GM12878 (cell line): ENCODE measurements at regions not wholly inside any gene's neighbourhood (a gene's known extent, or its start where the extent isn't known, plus 50 kb on each side); places are given as distances from the start of the nearest gene placed in this dataset.

Experiments
- ATAC-seq: fragments of 200-7000 bp; cut with Tn5 transposase; 3 replicates; pipeline ENCODE4 v1.9.1; 2020; ENCODE audit warnings: mild to moderate bottlenecking, moderate library complexity
- BruUV-seq: library from RNA; stranded (reverse); fragments of 400-500 nt; replicated peaks from 2 replicates; lab custom pipeline; 2021; lab: Mats Ljungman, UMichigan
- CTCF ChIA-PET: fragments of 300-600 bp; sonication (Branson Sonifier 250); formaldehyde crosslinking; extraction: SDS; loops from one replicate; lab custom pipeline; 2021; ENCODE audit warnings: inconsistent platforms; lab: Yijun Ruan, JAX
- POLR2A ChIA-PET: fragments of 350-600 bp; formaldehyde crosslinking; extraction: SDS; loops from one replicate; lab custom pipeline; 2021; ENCODE audit warnings: inconsistent platforms; lab: Charles Lee
- RAD21 ChIA-PET: fragments of 300-600 bp; sonication (Branson Sonifier 250); formaldehyde crosslinking; loops from one replicate; lab custom pipeline; 2023; ENCODE audit warnings: antibody characterized with exemption; ENCODE audit not compliant: unreplicated experiment; lab: Charles Lee
- SMC1A ChIA-PET: fragments of 300-600 bp; sonication (Branson Sonifier 250); formaldehyde crosslinking; loops from one replicate; lab custom pipeline; 2023; ENCODE audit not compliant: unreplicated experiment, uncharacterized antibody; lab: Charles Lee
- DNase-seq: peaks from one replicate; pipeline ENCODE4 v3.0.0-alpha.2; 2011; ENCODE audit warnings: low read depth, low spot score
- FAIRE-seq: peaks from 3 replicates; lab custom pipeline; 2011; peaks lifted over from hg19 to GRCh38; lab: Jason Lieb, UNC
- H2AFZ ChIP-seq: 2 replicates; pipeline ENCODE4 v1.6.0; 2011; ENCODE audit warnings: low read depth, low read length, control low read depth; ENCODE audit not compliant: control insufficient read depth
- H3K27ac ChIP-seq: 2 replicates; pipeline ENCODE4 v1.5.1; 2011; ENCODE audit warnings: control low read depth; ENCODE audit not compliant: control insufficient read depth, insufficient read depth
- H3K27me3 ChIP-seq, 2 experiments: replicated peaks in 1 of 2; 2 replicates each; pipeline versions ENCODE4 v1.6.0 to v1.6.1; 2011; ENCODE audit warnings: low read length in 1 of 2; ENCODE audit not compliant: control insufficient read depth in 2 of 2, insufficient read depth in 2 of 2
- H3K36me3 ChIP-seq, 2 experiments: 2 replicates each; pipeline ENCODE4 v1.5.1; 2011; ENCODE audit warnings: low read length in 1 of 2; ENCODE audit not compliant: control insufficient read depth in 2 of 2, insufficient read depth in 2 of 2
- H3K4me1 ChIP-seq: 2 replicates; pipeline ENCODE4 v1.6.1; 2011; ENCODE audit warnings: mild to moderate bottlenecking, low read length, moderate library complexity, mixed read lengths; ENCODE audit not compliant: control insufficient read depth, insufficient read depth
- H3K4me2 ChIP-seq: 2 replicates; pipeline ENCODE4 v1.6.0; 2011; ENCODE audit warnings: control low read depth; ENCODE audit not compliant: control insufficient read depth, insufficient read depth
- H3K4me3 ChIP-seq: fragments of 200-600 bp; sonication (generic); 2 replicates; pipeline ENCODE4 v1.5.1; 2016
- H3K79me2 ChIP-seq: 2 replicates; pipeline ENCODE4 v1.6.0; 2011; ENCODE audit warnings: low read length; ENCODE audit not compliant: control insufficient read depth, insufficient read depth
- H3K9ac ChIP-seq: 2 replicates; pipeline ENCODE4 v1.8.0; 2011; ENCODE audit warnings: low read length, control low read depth, mixed read lengths; ENCODE audit not compliant: control insufficient read depth, insufficient read depth
- H3K9me3 ChIP-seq: replicated peaks from 3 replicates; pipeline ENCODE4 v1.5.1; 2011; ENCODE audit warnings: mild to moderate bottlenecking, low read length; ENCODE audit not compliant: control insufficient read depth, insufficient read depth
- H4K20me1 ChIP-seq: 2 replicates; pipeline ENCODE4 v1.6.0; 2011; ENCODE audit not compliant: control insufficient read depth, insufficient read depth
- BHLHE40 ChIP-seq, 2 experiments: fragments of 450-650 bp in 1 of 2; IDR thresholded peaks; 2 replicates each; pipeline ENCODE4 v1.6.1; 2011 to 2017; ENCODE audit warnings: low read depth in 2 of 2, borderline replicate concordance in 1 of 2, improper control_type of control experiment in 1 of 2, low read length in 1 of 2, mild to moderate bottlenecking in 1 of 2
- CBX5 ChIP-seq: sonication (generic); IDR thresholded peaks from 2 replicates; pipeline ENCODE4 v1.6.1; 2016; ENCODE audit warnings: low read depth, moderate library complexity, mild to moderate bottlenecking, inconsistent platforms
- CEBPB ChIP-seq, 2 experiments: fragments of 150-350 bp in 1 of 2; IDR thresholded peaks; 2 replicates each; pipeline ENCODE4 v1.6.1; 2012 to 2014; ENCODE audit warnings: low read depth in 2 of 2, low read length in 2 of 2, borderline replicate concordance in 1 of 2, inconsistent platforms in 1 of 2
- IKZF1 ChIP-seq: fragments of 450-650 bp; conservative IDR thresholded peaks from 2 replicates; pipeline ENCODE4 v1.6.1; 2017; ENCODE audit warnings: antibody characterized with exemption, mild to moderate bottlenecking
- IRF4 ChIP-seq: IDR thresholded peaks from 2 replicates; pipeline ENCODE4 v1.6.1; 2011; ENCODE audit warnings: low read depth, low read length
- MEF2A ChIP-seq: IDR thresholded peaks from 2 replicates; pipeline ENCODE4 v1.6.1; 2011; ENCODE audit warnings: low read depth, mild to moderate bottlenecking, low read length, moderate library complexity; ENCODE audit not compliant: insufficient read depth
- MEF2B ChIP-seq: fragments of 450-650 bp; IDR thresholded peaks from 2 replicates; pipeline ENCODE4 v1.6.1; 2018; ENCODE audit warnings: mild to moderate bottlenecking, moderate library complexity; ENCODE audit not compliant: partially characterized antibody, poor library complexity, severe bottlenecking
- PAX5 ChIP-seq: IDR thresholded peaks from 2 replicates; pipeline ENCODE4 v1.6.1; 2011; ENCODE audit warnings: low read depth, low read length, borderline replicate concordance
- POLR2AphosphoS5 ChIP-seq: IDR thresholded peaks from 2 replicates; pipeline ENCODE4 v1.6.1; 2011; ENCODE audit warnings: mild to moderate bottlenecking, low read length, inconsistent platforms
- RUNX3 ChIP-seq: IDR thresholded peaks from 2 replicates; pipeline ENCODE4 v1.6.1; 2012; ENCODE audit warnings: low read length, inconsistent platforms
- SIN3A ChIP-seq: IDR thresholded peaks from 2 replicates; pipeline ENCODE4 v1.6.1; 2012; ENCODE audit warnings: low read depth, low read length, improper control_type of control experiment
- SP1 ChIP-seq: IDR thresholded peaks from one replicate; pipeline ENCODE4 v1.6.1; 2011; ENCODE audit warnings: low read depth, low read length
- SPI1 ChIP-seq: IDR thresholded peaks from 2 replicates; pipeline ENCODE4 v1.6.1; 2011; ENCODE audit warnings: low read depth, mild to moderate bottlenecking, low read length, moderate library complexity, borderline replicate concordance; ENCODE audit not compliant: insufficient read depth
- WRNIP1 ChIP-seq: IDR thresholded peaks from 2 replicates; pipeline ENCODE4 v1.6.1; 2011; ENCODE audit warnings: low read depth, low read length, improper control_type of control experiment, borderline replicate concordance
- WGBS: methylation state at CpG from one replicate; pipeline ENCODE4 v1.1.6; 2016; ENCODE audit warnings: low lambda C conversion rate; ENCODE audit not compliant: insufficient replicate concordance, insufficient coverage; ENCODE audit errors: missing lambda C conversion rate; 5-methylcytosine and 5-hydroxymethylcytosine counted together
- in situ Hi-C: fragments of 300-500 bp; cut with MboI; formaldehyde crosslinking; loops from 9 replicates; pipeline ENCODE4 v1.14.3; 2018; ENCODE audit warnings: mixed read lengths
- intact Hi-C: fragments of 100-400 bp; cut with micrococcal nuclease; formaldehyde crosslinking; loops from one replicate; pipeline ENCODE4 v1.14.2; 2022; ENCODE audit not compliant: unreplicated experiment

DNA sequence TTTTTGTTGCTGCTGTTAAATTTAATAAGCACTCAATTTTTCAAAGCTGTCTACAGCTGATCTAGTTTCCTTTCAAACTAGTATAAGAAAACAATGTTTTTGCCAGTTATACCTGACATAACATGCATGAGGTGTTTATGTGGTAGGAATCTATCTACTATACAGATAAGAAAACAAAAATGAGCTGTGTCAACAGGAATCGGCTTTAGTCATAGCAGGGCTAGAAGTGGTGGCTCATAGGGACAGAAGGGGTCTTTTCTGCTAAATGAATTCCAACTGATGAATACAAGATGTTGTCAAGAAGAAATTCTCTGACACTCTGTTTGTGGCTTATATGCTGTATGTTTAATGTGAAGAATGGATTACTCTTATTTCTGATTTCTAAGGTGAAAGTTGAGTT lies 55.7 kb upstream of the CLNK start:
- ATAC-seq (no peak), DNase-seq (no peak), FAIRE-seq (no peak)
- Histone ChIP-seq H3K4me3 (0 out of 2 replicates have a peak overlapping the region, but pooled peaks have one; percentile 9), H3K79me2 (no peaks in the 10 kb centered on the region), H3K27me3 (no peaks in the 10 kb centered on the region), H2AFZ (no peak overlapping the region), H3K9me3 (no peaks in the 10 kb centered on the region; the same call in 1 of the 3 replicates), H3K9ac (no peak overlapping the region), H4K20me1 (no peaks in the 10 kb centered on the region), H3K4me2 (no peak overlapping the region), H3K4me1 (peaks cover 24% of the 10 kb centered on the region), H3K27ac (peak overlapping the region; percentile 22; the same call in 1 of the 2 replicates), H3K36me3 (no peaks in the 10 kb centered on the region)
- TF ChIP-seq CBX5 (no peak), MEF2A (no peak), SPI1 (no peak), SIN3A (no peak)
- BruUV-seq, result no TSS peak
- RAD21 ChIA-PET, result interaction anchor here (1.1 to 2.3 kb wide), 4 partner anchors 8 to 141 kb away, joined by 3 to 9 read pairs (median 6); partner anchors contain the start of gene CLNK
- 100% methylated on average over 1 of the region's 1 CpG for WGBS
- SMC1A ChIA-PET, result interaction anchor here (0.7 to 4.2 kb wide), 9 partner anchors 7 to 117 kb away, joined by 3 to 56 read pairs (median 4); no protein-coding TSS in a partner anchor
- CTCF ChIA-PET, result interaction anchor here (1.2 to 3.7 kb wide), 3 partner anchors 7 to 327 kb away, joined by 3 to 23 read pairs (median 3); no protein-coding TSS in a partner anchor
- POLR2A ChIA-PET, result interaction anchor here (0.8 to 1.4 kb wide), 2 partner anchors 10 to 12 kb away, joined by 4 to 7 read pairs; no protein-coding TSS in a partner anchor
- intact Hi-C loops, result no loop called here
- in situ Hi-C loops, result no loop called here

- no peaks in the 10 kb centered on the region for H3K79me2 ChIP-seq
- ChIA-PET SMC1A (interaction anchor here (1.0 to 1.6 kb wide), 3 partner anchors 8 to 65 kb away, joined by 3 to 4 read pairs (median 3); no protein-coding TSS in a partner anchor), POLR2A (interaction anchor here (1.4 kb wide), 1 partner anchor 11 kb away, joined by 7 read pairs; no protein-coding TSS in a partner anchor), CTCF (no interaction called here), RAD21 (interaction anchor here (1.0 to 2.3 kb wide), 3 partner anchors 11 to 55 kb away, joined by 3 to 9 read pairs (median 6); partner anchors contain the start of gene CLNK)
- in situ Hi-C loops (no loop called here), intact Hi-C loops (loop anchor here (1.0 to 10.0 kb wide), 2 partner anchors 9 to 734 kb away; no protein-coding TSS in a partner anchor)
- peak; percentile 4 for ATAC-seq
- FAIRE-seq, result no peak
- WGBS, result 98% methylated on average over 5 of the region's 5 CpGs
- no peak for DNase-seq
- peak overlapping the region; percentile 17; the same call in 1 of the 2 replicates for H3K9ac ChIP-seq
- H3K9me3 ChIP-seq, result no peaks in the 10 kb centered on the region; the same call in 1 of the 3 replicates
- no peaks in the 10 kb centered on the region for H4K20me1 ChIP-seq
- H3K27ac ChIP-seq, result peak overlapping the region; percentile 49; the same call in 1 of the 2 replicates
- H3K4me1 ChIP-seq, result peaks cover 22% of the 10 kb centered on the region
- H3K4me3 ChIP-seq, result no peak overlapping the region
- H3K36me3 ChIP-seq, result no peaks in the 10 kb centered on the region
- no TSS peak for BruUV-seq
- H3K4me2 ChIP-seq, result no peak overlapping the region
- no peaks in the 10 kb centered on the region for H3K27me3 ChIP-seq
- peak overlapping the region; percentile 26; the same call in 1 of the 2 replicates for H2AFZ ChIP-seq
- TF ChIP-seq WRNIP1 (0 out of 2 replicates have a peak, but pooled peaks have one; percentile 59), SP1 (peak; percentile 45), PAX5 (peak; percentile 37; the same call in 1 of the 2 replicates), BHLHE40 (IDR thresholded peaks at IDR 0.05; ENCODE audit: borderline replicate concordance in 1 of 2, low read depth in 2 of 2, low read length in 1 of 2) (no peak), CBX5 (no peak), CEBPB (IDR thresholded peaks at IDR 0.05; ENCODE audit: borderline replicate concordance in 1 of 2, low read depth in 2 of 2, low read length in 2 of 2) (no peak), RUNX3 (peak; percentile 56), POLR2AphosphoS5 (peak; percentile 84), MEF2B (peak; percentile 90), IKZF1 (peak; percentile 65), IRF4 (peak; percentile 44; the same call in 1 of the 2 replicates)
These were observed 54.4 kb upstream of the CLNK start for GRCh38 chr4:10738826-10739489.
